DND-41 (cell line): ENCODE measurements at regions not wholly inside any gene's neighbourhood (a gene's known extent, or its start where the extent isn't known, plus 50 kb on each side); places are given as distances from the start of the nearest gene placed in this dataset.

ENCODE experiments used
- ATAC-seq: fragments of 200-7000 bp; cut with Tn5 transposase; 3 replicates; pipeline ENCODE4 v1.9.1; 2021; ENCODE audit warnings: low read depth; ENCODE audit not compliant: insufficient read depth
- DNase-seq: peaks from one replicate; pipeline ENCODE4 v3.0.0-alpha.2; 2020
- H2AFZ ChIP-seq: 2 replicates; pipeline ENCODE4 v1.6.0; 2012; ENCODE audit warnings: low read depth, low read length
- H3K27ac ChIP-seq: 2 replicates; pipeline ENCODE4 v1.5.1; 2012; ENCODE audit warnings: low read length, inconsistent platforms
- H3K27me3 ChIP-seq: fragments of 200-600 bp; sonication (generic); 2 replicates; pipeline ENCODE4 v1.6.0; 2012; ENCODE audit warnings: low read length, mild to moderate bottlenecking, inconsistent platforms; ENCODE audit not compliant: insufficient read depth, poor library complexity
- H3K36me3 ChIP-seq: 2 replicates; pipeline ENCODE4 v1.5.1; 2012; ENCODE audit warnings: low read length, inconsistent platforms; ENCODE audit not compliant: insufficient read depth
- H3K4me1 ChIP-seq: 2 replicates; pipeline ENCODE4 v1.5.1; 2012; ENCODE audit warnings: mild to moderate bottlenecking, low read length; ENCODE audit not compliant: insufficient read depth
- H3K4me2 ChIP-seq: 2 replicates; pipeline ENCODE4 v1.6.0; 2012; ENCODE audit warnings: mild to moderate bottlenecking, moderate library complexity, low read length, inconsistent platforms; ENCODE audit not compliant: insufficient read depth
- H3K4me3 ChIP-seq, 2 experiments: fragments of 200-600 bp in 1 of 2; shearing (Covaris generic) in 1 of 2; 2 replicates each; pipeline ENCODE4 v1.5.1; 2012 to 2016; ENCODE audit warnings: inconsistent platforms in 2 of 2, low read length in 2 of 2, mild to moderate bottlenecking in 2 of 2, low read depth in 1 of 2, moderate library complexity in 1 of 2
- H3K79me2 ChIP-seq: 2 replicates; pipeline ENCODE4 v1.6.0; 2012; ENCODE audit warnings: low read length, inconsistent platforms; ENCODE audit not compliant: insufficient read depth
- H3K9ac ChIP-seq: 2 replicates; pipeline ENCODE4 v1.6.0; 2012; ENCODE audit warnings: low read depth, mild to moderate bottlenecking, inconsistent platforms, low read length, moderate library complexity
- H3K9me3 ChIP-seq: 2 replicates; pipeline ENCODE4 v1.5.1; 2012; ENCODE audit warnings: low read length, moderate library complexity, mild to moderate bottlenecking, inconsistent platforms; ENCODE audit not compliant: insufficient read depth, severe bottlenecking
- H4K20me1 ChIP-seq: 2 replicates; pipeline ENCODE4 v1.6.0; 2012; ENCODE audit warnings: low read length; ENCODE audit not compliant: insufficient read depth
- CTCF ChIP-seq: IDR thresholded peaks from 2 replicates; pipeline ENCODE4 v1.5.1; 2012; ENCODE audit warnings: borderline replicate concordance, low read length, moderate library complexity, mild to moderate bottlenecking; ENCODE audit not compliant: poor library complexity, severe bottlenecking; ENCODE audit errors: extremely low read depth
- EZH2 ChIP-seq: IDR thresholded peaks from 3 replicates; pipeline ENCODE4 v1.6.1; 2012; ENCODE audit warnings: borderline replicate concordance, low read depth, mild to moderate bottlenecking, moderate library complexity, low read length, inconsistent platforms; ENCODE audit not compliant: severe bottlenecking

- Histone ChIP-seq H3K9ac (no peak overlapping the region), H3K4me1 (no peaks in the 10 kb centered on the region), H3K9me3 (peaks cover 19% of the 10 kb centered on the region), H3K27me3 (no peaks in the 10 kb centered on the region), H3K4me2 (no peak overlapping the region), H4K20me1 (no peaks in the 10 kb centered on the region), H3K27ac (no peak overlapping the region), H3K4me3 (no peak overlapping the region), H2AFZ (no peak overlapping the region), H3K36me3 (no peaks in the 10 kb centered on the region), H3K79me2 (no peaks in the 10 kb centered on the region)
- no peak for ATAC-seq
- TF ChIP-seq CTCF: no peak
- TF ChIP-seq EZH2: no peak
- no peak for DNase-seq
Observed at GRCh38 chr1:14220811-14221210, 377.7 kb upstream of the KAZN start.

- Histone ChIP-seq H3K9ac (no peak overlapping the region), H3K79me2 (no peaks in the 10 kb centered on the region), H2AFZ (no peak overlapping the region), H3K4me3 (no peak overlapping the region), H3K4me1 (no peaks in the 10 kb centered on the region), H3K4me2 (no peak overlapping the region), H3K9me3 (peaks cover 12% of the 10 kb centered on the region), H4K20me1 (no peaks in the 10 kb centered on the region), H3K36me3 (no peaks in the 10 kb centered on the region), H3K27me3 (no peaks in the 10 kb centered on the region), H3K27ac (no peak overlapping the region)
- no peak for TF ChIP-seq CTCF
- no peak for TF ChIP-seq EZH2
- ATAC-seq: no peak
- no peak for DNase-seq
Observed at GRCh38 chr1:14222086-14222485, 376.4 kb upstream of the KAZN start.

- H4K20me1 ChIP-seq: no peaks in the 10 kb centered on the region
- no peaks in the 10 kb centered on the region for H3K79me2 ChIP-seq
- no peaks in the 10 kb centered on the region for H3K27me3 ChIP-seq
- no peaks in the 10 kb centered on the region for H3K36me3 ChIP-seq
- H3K4me3 ChIP-seq: no peak overlapping the region
- H3K4me1 ChIP-seq: peaks cover 3% of the 10 kb centered on the region; the same call in 1 of the 2 replicates
- no peak for ATAC-seq
- no peak overlapping the region for H3K9ac ChIP-seq
- peaks cover 5% of the 10 kb centered on the region for H3K9me3 ChIP-seq
- TF ChIP-seq EZH2 (no peak), CTCF (no peak)
- no peak overlapping the region for H3K4me2 ChIP-seq
- H2AFZ ChIP-seq: no peak overlapping the region
- H3K27ac ChIP-seq: no peak overlapping the region
- no peak for DNase-seq
Observed at GRCh38 chr1:14228677-14229076, 369.8 kb upstream of the KAZN start.

GRCh38 chr1:14233510-14233909, 365.0 kb upstream of the KAZN start:
- H4K20me1 ChIP-seq: no peaks in the 10 kb centered on the region
- no peak overlapping the region for H3K4me2 ChIP-seq
- no peaks in the 10 kb centered on the region for H3K36me3 ChIP-seq
- ATAC-seq: no peak
- H3K9ac ChIP-seq: no peak overlapping the region
- no peaks in the 10 kb centered on the region for H3K79me2 ChIP-seq
- H3K9me3 ChIP-seq: peaks cover 5% of the 10 kb centered on the region
- TF ChIP-seq CTCF (no peak), EZH2 (no peak)
- DNase-seq: no peak
- no peak overlapping the region for H3K27ac ChIP-seq
- H2AFZ ChIP-seq: no peak overlapping the region
- peaks cover 4% of the 10 kb centered on the region; the same call in 1 of the 2 replicates for H3K4me1 ChIP-seq
- H3K4me3 ChIP-seq: no peak overlapping the region
- H3K27me3 ChIP-seq: no peaks in the 10 kb centered on the region
